ENCODE measurements at regions not wholly inside any gene's neighbourhood (a gene's known extent, or its start where the extent isn't known, plus 50 kb on each side); places are given as distances from the start of the nearest gene placed in this dataset.

- H3K4me3 Mint-ChIP-seq: no peak overlapping the region
- H3K9me3 ChIP-seq: no peaks in the 10 kb centered on the region
- 60% methylated on average over 10 of the region's 10 CpGs for WGBS (ENCODE audit: insufficient coverage)
- H3K4me1 Mint-ChIP-seq: no peaks in the 10 kb centered on the region
- H3K27ac ChIP-seq (ENCODE audit: low read length): no peak overlapping the region
- POLR2A ChIA-PET: no interaction called here
- H3K36me3 Mint-ChIP-seq: no peaks in the 10 kb centered on the region
- ATAC-seq (replicated peaks in 1 of 4): no peak
- DNase-seq: no peak
- no peak overlapping the region for H3K4me3 ChIP-seq (ENCODE audit: control insufficient read depth in 1 of 2, extremely low read depth in 1 of 2, low read length in 1 of 2)
- no peaks in the 10 kb centered on the region for H3K4me1 ChIP-seq (ENCODE audit: control insufficient read depth in 1 of 2, extremely low read depth in 1 of 2, insufficient read depth in 2 of 2, low read length in 2 of 2)
- CTCF ChIA-PET: no interaction called here
- H3K27me3 Mint-ChIP-seq: no peaks in the 10 kb centered on the region
- H3K9me3 Mint-ChIP-seq: no peaks in the 10 kb centered on the region
- no peaks in the 10 kb centered on the region for H3K36me3 ChIP-seq (ENCODE audit: control insufficient read depth in 2 of 2, extremely low read depth in 1 of 2, insufficient read depth in 1 of 2, low read length in 1 of 2)
- peaks cover 0 to 24% of the 10 kb centered on the region in 2 experiments for H3K27me3 ChIP-seq (replicated peaks in 1 of 2; ENCODE audit: control insufficient read depth in 2 of 2, extremely low read depth in 1 of 2, insufficient read depth in 2 of 2, low read length in 1 of 2)
- no peak overlapping the region for H3K27ac Mint-ChIP-seq
Observed at GRCh38 chr13:24012648-24013047, 115.3 kb upstream of the C1QTNF9B start.

- Mint-ChIP-seq H3K4me3 (no peak overlapping the region), H3K36me3 (no peaks in the 10 kb centered on the region), H3K4me1 (no peaks in the 10 kb centered on the region), H3K27ac (no peak overlapping the region), H3K27me3 (no peaks in the 10 kb centered on the region), H3K9me3 (no peaks in the 10 kb centered on the region)
- WGBS (ENCODE audit: insufficient coverage): 90% methylated on average over 5 of the region's 6 CpGs
- H3K27ac ChIP-seq (ENCODE audit: low read length): no peak overlapping the region
- no peaks in the 10 kb centered on the region for H3K9me3 ChIP-seq
- H3K36me3 ChIP-seq (ENCODE audit: control insufficient read depth in 2 of 2, extremely low read depth in 1 of 2, insufficient read depth in 1 of 2, low read length in 1 of 2): no peaks in the 10 kb centered on the region
- peaks cover 0 to 24% of the 10 kb centered on the region in 2 experiments for H3K27me3 ChIP-seq (replicated peaks in 1 of 2; ENCODE audit: control insufficient read depth in 2 of 2, extremely low read depth in 1 of 2, insufficient read depth in 2 of 2, low read length in 1 of 2)
- POLR2A ChIA-PET: no interaction called here
- H3K4me3 ChIP-seq (ENCODE audit: control insufficient read depth in 1 of 2, extremely low read depth in 1 of 2, low read length in 1 of 2): no peak overlapping the region
- H3K4me1 ChIP-seq (ENCODE audit: control insufficient read depth in 1 of 2, extremely low read depth in 1 of 2, insufficient read depth in 2 of 2, low read length in 2 of 2): no peaks in the 10 kb centered on the region
- CTCF ChIA-PET: no interaction called here
- ATAC-seq (replicated peaks in 1 of 4) (no peak), DNase-seq (no peak)
Observed at GRCh38 chr13:24013189-24013588, 115.9 kb upstream of the C1QTNF9B start.

GRCh38 chr13:24016046-24016445 is 118.7 kb upstream of the C1QTNF9B start:
- Mint-ChIP-seq H3K27ac (no peak overlapping the region), H3K4me1 (no peaks in the 10 kb centered on the region), H3K9me3 (no peaks in the 10 kb centered on the region), H3K4me3 (no peak overlapping the region), H3K36me3 (no peaks in the 10 kb centered on the region), H3K27me3 (no peaks in the 10 kb centered on the region)
- WGBS (ENCODE audit: insufficient coverage): 76% methylated on average over 6 of the region's 8 CpGs
- ChIA-PET POLR2A (no interaction called here), CTCF (no interaction called here)
- Histone ChIP-seq H3K27ac (ENCODE audit: low read length) (no peak overlapping the region), H3K4me3 (ENCODE audit: control insufficient read depth in 1 of 2, extremely low read depth in 1 of 2, low read length in 1 of 2) (no peak overlapping the region), H3K4me1 (ENCODE audit: control insufficient read depth in 1 of 2, extremely low read depth in 1 of 2, insufficient read depth in 2 of 2, low read length in 2 of 2) (no peaks in the 10 kb centered on the region), H3K9me3 (no peaks in the 10 kb centered on the region), H3K27me3 (replicated peaks in 1 of 2; ENCODE audit: control insufficient read depth in 2 of 2, extremely low read depth in 1 of 2, insufficient read depth in 2 of 2, low read length in 1 of 2) (peaks cover 0 to 24% of the 10 kb centered on the region in 2 experiments), H3K36me3 (ENCODE audit: control insufficient read depth in 2 of 2, extremely low read depth in 1 of 2, insufficient read depth in 1 of 2, low read length in 1 of 2) (no peaks in the 10 kb centered on the region)
- DNase-seq (no peak), ATAC-seq (replicated peaks in 1 of 4) (no peak)

GRCh38 chr13:24022568-24022967 is 125.3 kb upstream of the C1QTNF9B start:
- Histone ChIP-seq H3K36me3 (ENCODE audit: control insufficient read depth in 2 of 2, extremely low read depth in 1 of 2, insufficient read depth in 1 of 2, low read length in 1 of 2) (no peaks in the 10 kb centered on the region), H3K9me3 (no peaks in the 10 kb centered on the region), H3K27ac (ENCODE audit: low read length) (no peak overlapping the region), H3K4me1 (ENCODE audit: control insufficient read depth in 1 of 2, extremely low read depth in 1 of 2, insufficient read depth in 2 of 2, low read length in 2 of 2) (no peaks in the 10 kb centered on the region), H3K4me3 (ENCODE audit: control insufficient read depth in 1 of 2, extremely low read depth in 1 of 2, low read length in 1 of 2) (no peak overlapping the region), H3K27me3 (replicated peaks in 1 of 2; ENCODE audit: control insufficient read depth in 2 of 2, extremely low read depth in 1 of 2, insufficient read depth in 2 of 2, low read length in 1 of 2) (no peaks in the 10 kb centered on the region)
- H3K27me3 Mint-ChIP-seq: peaks cover 3 to 7% of the 10 kb centered on the region in 2 donors
- no peaks in the 10 kb centered on the region for H3K4me1 Mint-ChIP-seq
- H3K36me3 Mint-ChIP-seq: no peaks in the 10 kb centered on the region
- no peak overlapping the region for H3K4me3 Mint-ChIP-seq
- H3K9me3 Mint-ChIP-seq: peaks cover 0 to 4% (median 0%) of the 10 kb centered on the region in 3 donors
- ATAC-seq (replicated peaks in 1 of 4): no peak
- ChIA-PET POLR2A (no interaction called here), CTCF (interaction anchor here in 1 of 2 donors (0.7 kb wide), 1 partner anchor 20 kb away, joined by 6 read pairs; no protein-coding TSS in a partner anchor)
- no peak overlapping the region for H3K27ac Mint-ChIP-seq
- DNase-seq: no peak

- peaks cover 3 to 7% of the 10 kb centered on the region in 2 donors for H3K27me3 Mint-ChIP-seq
- CTCF ChIA-PET: no interaction called here
- H3K9me3 Mint-ChIP-seq: peaks cover 0 to 4% (median 0%) of the 10 kb centered on the region in 3 donors
Observed at GRCh38 chr13:24023073-24023472, 125.8 kb upstream of the C1QTNF9B start.

GRCh38 chr13:24027494-24027893 is 130.2 kb upstream of the C1QTNF9B start:
- Histone ChIP-seq H3K27me3 (replicated peaks in 1 of 2; ENCODE audit: control insufficient read depth in 2 of 2, extremely low read depth in 1 of 2, insufficient read depth in 2 of 2, low read length in 1 of 2) (no peaks in the 10 kb centered on the region), H3K27ac (ENCODE audit: low read length) (no peak overlapping the region), H3K36me3 (ENCODE audit: control insufficient read depth in 2 of 2, extremely low read depth in 1 of 2, insufficient read depth in 1 of 2, low read length in 1 of 2) (no peaks in the 10 kb centered on the region), H3K9me3 (no peaks in the 10 kb centered on the region), H3K4me1 (ENCODE audit: control insufficient read depth in 1 of 2, extremely low read depth in 1 of 2, insufficient read depth in 2 of 2, low read length in 2 of 2) (no peaks in the 10 kb centered on the region), H3K4me3 (ENCODE audit: control insufficient read depth in 1 of 2, extremely low read depth in 1 of 2, low read length in 1 of 2) (no peak overlapping the region)
- CTCF ChIA-PET: interaction anchor here in 1 of 2 donors (0.6 to 1.4 kb wide), 2 partner anchors 93 to 197 kb away, joined by 3 to 4 read pairs; no protein-coding TSS in a partner anchor
- H3K9me3 Mint-ChIP-seq: peaks cover 0 to 4% (median 0%) of the 10 kb centered on the region in 3 donors
- no peaks in the 10 kb centered on the region for H3K36me3 Mint-ChIP-seq
- H3K27ac Mint-ChIP-seq: no peak overlapping the region
- no peaks in the 10 kb centered on the region for H3K4me1 Mint-ChIP-seq
- DNase-seq (no peak), ATAC-seq (replicated peaks in 1 of 4) (no peak)
- POLR2A ChIA-PET: no interaction called here
- WGBS (ENCODE audit: insufficient coverage): no CpG with 5 or more reads among the region's 4 CpGs
- H3K27me3 Mint-ChIP-seq: peaks cover 21 to 30% of the 10 kb centered on the region in 2 donors
- no peak overlapping the region for H3K4me3 Mint-ChIP-seq

More at GRCh38 chr13:24023073-24023472, 125.8 kb upstream of the C1QTNF9B start:
- DNase-seq (no peak), ATAC-seq (replicated peaks in 1 of 4) (no peak)
- Mint-ChIP-seq H3K4me3 (no peak overlapping the region), H3K27ac (no peak overlapping the region), H3K4me1 (no peaks in the 10 kb centered on the region), H3K36me3 (no peaks in the 10 kb centered on the region)
- no peaks in the 10 kb centered on the region for H3K36me3 ChIP-seq (ENCODE audit: control insufficient read depth in 2 of 2, extremely low read depth in 1 of 2, insufficient read depth in 1 of 2, low read length in 1 of 2)
- H3K4me3 ChIP-seq (ENCODE audit: control insufficient read depth in 1 of 2, extremely low read depth in 1 of 2, low read length in 1 of 2): no peak overlapping the region
- POLR2A ChIA-PET: no interaction called here
- H3K27me3 ChIP-seq (replicated peaks in 1 of 2; ENCODE audit: control insufficient read depth in 2 of 2, extremely low read depth in 1 of 2, insufficient read depth in 2 of 2, low read length in 1 of 2): no peaks in the 10 kb centered on the region
- no peaks in the 10 kb centered on the region for H3K4me1 ChIP-seq (ENCODE audit: control insufficient read depth in 1 of 2, extremely low read depth in 1 of 2, insufficient read depth in 2 of 2, low read length in 2 of 2)
- H3K27ac ChIP-seq (ENCODE audit: low read length): no peak overlapping the region
- H3K9me3 ChIP-seq: no peaks in the 10 kb centered on the region
- no CpG with 5 or more reads among the region's 1 CpG for WGBS (ENCODE audit: insufficient coverage)

- Mint-ChIP-seq H3K27me3 (peaks cover 18 to 29% of the 10 kb centered on the region in 2 donors), H3K4me3 (no peak overlapping the region), H3K4me1 (no peaks in the 10 kb centered on the region), H3K9me3 (no peaks in the 10 kb centered on the region), H3K27ac (no peak overlapping the region), H3K36me3 (no peaks in the 10 kb centered on the region)
- WGBS (ENCODE audit: insufficient coverage): 56% methylated on average over 1 of the region's 2 CpGs
- DNase-seq: no peak
- Histone ChIP-seq H3K27me3 (replicated peaks in 1 of 2; ENCODE audit: control insufficient read depth in 2 of 2, extremely low read depth in 1 of 2, insufficient read depth in 2 of 2, low read length in 1 of 2) (peaks cover 0 to 8% of the 10 kb centered on the region in 2 experiments), H3K4me1 (ENCODE audit: control insufficient read depth in 1 of 2, extremely low read depth in 1 of 2, insufficient read depth in 2 of 2, low read length in 2 of 2) (no peaks in the 10 kb centered on the region), H3K9me3 (no peaks in the 10 kb centered on the region), H3K4me3 (ENCODE audit: control insufficient read depth in 1 of 2, extremely low read depth in 1 of 2, low read length in 1 of 2) (no peak overlapping the region), H3K36me3 (ENCODE audit: control insufficient read depth in 2 of 2, extremely low read depth in 1 of 2, insufficient read depth in 1 of 2, low read length in 1 of 2) (no peaks in the 10 kb centered on the region), H3K27ac (ENCODE audit: low read length) (no peak overlapping the region)
- no peak for ATAC-seq (replicated peaks in 1 of 4)
- ChIA-PET CTCF (no interaction called here), POLR2A (no interaction called here)
Observed at GRCh38 chr13:24032252-24032651, 128.3 kb upstream of the SPATA13 start.
